Neuronal stem cell (in vitro differentiated cells): ENCODE measurements at regions not wholly inside any gene's neighbourhood (a gene's known extent, or its start where the extent isn't known, plus 50 kb on each side); places are given as distances from the start of the nearest gene placed in this dataset.

Experiments
- DNase-seq: peaks from one replicate; pipeline ENCODE4 v3.0.0-alpha.2; 2013; ENCODE audit warnings: low spot score
- H2AFZ ChIP-seq: one replicate; pipeline ENCODE4 v1.6.1; 2013; ENCODE audit warnings: mild to moderate bottlenecking, low read length, inconsistent platforms
- H2AK5ac ChIP-seq: 2 replicates; pipeline ENCODE4 v1.6.1; 2013; ENCODE audit warnings: low read depth, mild to moderate bottlenecking, inconsistent platforms, low read length, moderate library complexity, mixed read lengths
- H2BK120ac ChIP-seq: 2 replicates; pipeline ENCODE4 v1.6.1; 2013; ENCODE audit warnings: low read depth, mild to moderate bottlenecking, inconsistent platforms, low read length, moderate library complexity, mixed read lengths
- H2BK12ac ChIP-seq: one replicate; pipeline ENCODE4 v1.6.1; 2013; ENCODE audit warnings: low read length, inconsistent platforms
- H2BK15ac ChIP-seq: 2 replicates; pipeline ENCODE4 v1.6.1; 2013; ENCODE audit warnings: mild to moderate bottlenecking, low read length, inconsistent platforms, mixed read lengths
- H2BK5ac ChIP-seq: one replicate; pipeline ENCODE4 v1.6.1; 2013; ENCODE audit warnings: inconsistent platforms, mild to moderate bottlenecking, low read length, moderate library complexity
- H3K14ac ChIP-seq: one replicate; pipeline ENCODE4 v1.6.1; 2013; ENCODE audit warnings: low read length, inconsistent platforms
- H3K18ac ChIP-seq: 2 replicates; pipeline ENCODE4 v1.6.1; 2013; ENCODE audit warnings: low read length, inconsistent platforms
- H3K23ac ChIP-seq: 2 replicates; pipeline ENCODE4 v1.6.1; 2013; ENCODE audit warnings: low read depth, mild to moderate bottlenecking, mixed read lengths, low read length, inconsistent platforms; ENCODE audit not compliant: poor library complexity
- H3K27ac ChIP-seq: replicated peaks from 3 replicates; pipeline ENCODE4 v1.5.1; 2013; ENCODE audit warnings: low read length, inconsistent platforms
- H3K27me3 ChIP-seq, 3 experiments: 2 replicates each; pipeline ENCODE4 v1.6.1; 2013; ENCODE audit warnings: low read length in 3 of 3, mild to moderate bottlenecking in 2 of 3, inconsistent platforms in 1 of 3, low read depth in 1 of 3, mixed read lengths in 1 of 3, moderate library complexity in 1 of 3; ENCODE audit not compliant: control insufficient read depth in 3 of 3, insufficient read depth in 3 of 3
- H3K36me3 ChIP-seq, 2 donors: replicated peaks in 1 of 2; 2 replicates each; pipeline ENCODE4 v1.6.1; 2013; ENCODE audit warnings: low read length in 2 of 2; ENCODE audit not compliant: control insufficient read depth in 2 of 2, insufficient read depth in 2 of 2
- H3K4ac ChIP-seq: 2 replicates; pipeline ENCODE4 v1.6.1; 2013; ENCODE audit warnings: inconsistent platforms, mild to moderate bottlenecking, low read length, moderate library complexity
- H3K4me1 ChIP-seq, 2 donors: 1 replicate in 1 of 2; 2 replicates in 1 of 2; pipeline ENCODE4 v1.6.1; 2013; ENCODE audit warnings: low read length in 2 of 2, low read depth in 1 of 2; ENCODE audit not compliant: control insufficient read depth in 2 of 2, insufficient read depth in 1 of 2
- H3K4me2 ChIP-seq: one replicate; pipeline ENCODE4 v1.6.1; 2013; ENCODE audit warnings: mild to moderate bottlenecking, low read length, inconsistent platforms; ENCODE audit not compliant: insufficient read depth, poor library complexity, severe bottlenecking
- H3K4me3 ChIP-seq, 2 donors: 2 replicates each; pipeline ENCODE4 v1.5.1; 2013; ENCODE audit warnings: low read length in 2 of 2, mild to moderate bottlenecking in 2 of 2, inconsistent platforms in 1 of 2, moderate library complexity in 1 of 2
- H3K79me1 ChIP-seq: one replicate; pipeline ENCODE4 v1.6.1; 2013; ENCODE audit warnings: low read depth, mild to moderate bottlenecking, inconsistent platforms, low read length, moderate library complexity
- H3K9ac ChIP-seq: one replicate; pipeline ENCODE4 v1.6.1; 2013; ENCODE audit warnings: mild to moderate bottlenecking, low read depth, low read length, inconsistent platforms; ENCODE audit not compliant: poor library complexity
- H3K9me3 ChIP-seq, 2 donors: replicated peaks in 1 of 2; 2 replicates each; pipeline versions ENCODE3 to v1.6.1; 2013; ENCODE audit warnings: low read length in 2 of 2, mild to moderate bottlenecking in 2 of 2, inconsistent platforms in 1 of 2, low read depth in 1 of 2, mixed read lengths in 1 of 2, moderate library complexity in 1 of 2; ENCODE audit not compliant: control insufficient read depth in 2 of 2, insufficient read depth in 1 of 2
- H4K8ac ChIP-seq: one replicate; pipeline ENCODE4 v1.6.1; 2013; ENCODE audit warnings: low read depth, mild to moderate bottlenecking, inconsistent platforms, low read length, moderate library complexity
- H4K91ac ChIP-seq: one replicate; pipeline ENCODE4 v1.6.1; 2013; ENCODE audit warnings: low read length, low read depth, mild to moderate bottlenecking, inconsistent platforms; ENCODE audit not compliant: poor library complexity
- WGBS, 2 donors: extraction: QIAGEN DNeasy Blood & Tissue Kit; methylation state at CpG; one replicate each; pipeline ENCODE4 v1.1.7; 2013; ENCODE audit warnings: missing lambda C conversion rate in 2 of 2, mixed read lengths in 1 of 2; ENCODE audit not compliant: insufficient read length in 2 of 2, insufficient replicate concordance in 1 of 2; ENCODE audit errors: extremely low coverage in 2 of 2; 5-methylcytosine and 5-hydroxymethylcytosine counted together

DNA sequence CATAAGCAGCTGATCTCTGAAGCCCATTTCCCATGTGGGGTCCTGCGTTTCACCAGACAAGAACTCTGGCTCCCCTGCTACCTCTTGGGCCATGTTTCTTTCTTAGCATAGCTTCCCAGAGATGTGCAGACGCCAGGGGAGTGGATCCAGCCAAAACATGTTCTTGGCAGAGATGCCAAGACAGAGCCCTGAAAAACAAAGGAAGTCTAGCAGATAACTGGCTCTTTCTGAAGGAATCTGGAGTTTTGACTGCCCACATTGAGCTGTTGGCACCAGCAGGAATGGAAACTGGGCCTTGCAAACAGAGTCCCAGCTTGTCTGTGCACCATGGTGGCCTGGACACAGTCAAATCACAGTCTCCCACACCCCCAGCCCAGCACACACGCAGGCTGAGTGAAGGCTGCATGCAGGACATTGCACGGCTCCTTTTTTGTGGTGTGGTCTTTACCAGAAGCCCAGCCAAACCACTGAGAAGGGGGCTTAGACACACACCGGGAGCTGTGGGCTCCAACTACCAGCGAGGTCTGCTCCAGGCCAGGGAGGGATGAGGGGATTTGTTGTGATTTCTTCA is 114.7 kb downstream of the SNX18 start:
- Histone ChIP-seq H3K9ac (no peak overlapping the region), H3K4me1 (peaks cover 0 to 3% of the 10 kb centered on the region in 2 donors), H3K36me3 (no peaks in the 10 kb centered on the region), H3K4me3 (peak overlapping the region in 1 of 2 donors; percentile 43), H3K14ac (no peak overlapping the region), H3K27me3 (no peaks in the 10 kb centered on the region), H3K4me2 (no peak overlapping the region), H3K9me3 (peaks cover 0 to 2% of the 10 kb centered on the region in 2 donors), H4K8ac (no peak overlapping the region), H3K18ac (peak overlapping the region; percentile 15), H3K23ac (no peak overlapping the region), H3K79me1 (no peaks in the 10 kb centered on the region), H2BK15ac (no peak overlapping the region), H4K91ac (no peak overlapping the region), H3K4ac (no peak overlapping the region), H2BK5ac (no peak overlapping the region), H3K27ac (no peak overlapping the region), H2BK120ac (no peak overlapping the region), H2AFZ (no peak overlapping the region), H2BK12ac (no peak overlapping the region), H2AK5ac (no peak overlapping the region)
- no CpG with 5 or more reads among the region's 6 CpGs for WGBS, 2 donors
- no peak for DNase-seq

DNA sequence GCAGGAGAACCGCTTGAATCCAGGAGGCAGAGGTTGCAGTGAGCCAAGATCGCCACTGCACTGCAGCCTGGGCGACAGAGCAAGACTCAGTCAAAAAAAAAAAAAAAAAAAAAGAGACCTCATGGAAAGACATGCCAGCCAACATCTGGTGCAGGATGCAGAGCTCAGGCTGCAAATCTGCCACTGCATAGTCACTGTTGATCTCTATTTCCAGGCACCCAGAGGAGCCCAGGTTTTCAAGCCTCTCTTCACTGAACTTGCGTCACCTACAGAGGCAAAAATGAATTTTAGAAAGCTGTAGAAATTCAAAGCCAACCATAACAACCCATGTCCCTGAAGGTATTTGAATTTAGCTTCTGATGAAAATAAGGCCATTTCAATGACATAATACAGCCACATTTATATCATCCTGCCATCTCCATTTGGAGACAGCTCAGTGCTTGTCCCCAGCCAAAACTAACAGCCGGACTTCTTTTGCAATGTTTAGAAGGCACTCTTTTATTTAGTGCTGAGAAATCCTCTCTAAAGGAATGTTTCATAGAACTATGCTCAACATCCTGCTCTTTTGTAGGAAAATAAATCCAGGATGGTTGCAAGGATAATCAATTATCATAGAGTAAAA is 113.3 kb downstream of the SNX18 start:
- Histone ChIP-seq H2AFZ (no peak overlapping the region), H3K4me2 (no peak overlapping the region), H3K14ac (no peak overlapping the region), H3K9me3 (peaks cover 0 to 2% of the 10 kb centered on the region in 2 donors), H2AK5ac (no peak overlapping the region), H3K9ac (no peak overlapping the region), H3K27me3 (no peaks in the 10 kb centered on the region), H3K4me3 (no peak overlapping the region), H3K4me1 (peaks cover 0 to 3% of the 10 kb centered on the region in 2 donors), H3K79me1 (no peaks in the 10 kb centered on the region), H3K36me3 (no peaks in the 10 kb centered on the region), H2BK5ac (no peak overlapping the region), H3K27ac (no peak overlapping the region), H4K91ac (no peak overlapping the region), H2BK12ac (no peak overlapping the region), H4K8ac (no peak overlapping the region), H2BK15ac (no peak overlapping the region), H2BK120ac (no peak overlapping the region), H3K4ac (no peak overlapping the region), H3K18ac (no peak overlapping the region), H3K23ac (no peak overlapping the region)
- WGBS, 2 donors = no CpG with 5 or more reads among the region's 5 CpGs
- DNase-seq = no peak

DNA sequence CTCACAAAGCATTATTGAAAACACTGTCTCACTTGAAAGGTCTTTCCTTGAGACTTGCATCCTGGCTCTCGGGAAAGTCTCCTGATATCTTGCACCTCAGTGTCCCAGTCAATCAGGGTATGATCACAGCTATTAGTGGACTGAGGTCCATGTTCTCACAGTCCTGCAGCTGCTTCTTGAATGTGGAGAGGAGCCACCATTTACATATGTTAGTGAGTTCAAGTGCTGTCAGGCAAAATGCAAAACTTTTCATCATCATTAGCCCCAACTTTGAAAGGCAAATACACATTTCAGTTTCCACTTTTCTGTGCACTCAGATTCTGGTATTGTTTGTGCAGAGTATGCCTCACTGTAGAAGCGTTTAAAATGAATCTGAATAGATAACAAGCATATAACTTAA is 111.6 kb downstream of the SNX18 start:
- WGBS, 2 donors = no CpG with 5 or more reads among the region's 2 CpGs
- no peak overlapping the region for H2AFZ ChIP-seq
- H3K27ac ChIP-seq = no peak overlapping the region
- H3K36me3 ChIP-seq = no peaks in the 10 kb centered on the region
- H3K9me3 ChIP-seq = peaks cover 0 to 2% of the 10 kb centered on the region in 2 donors
- H3K4ac ChIP-seq = no peak overlapping the region
- H3K79me1 ChIP-seq = no peaks in the 10 kb centered on the region
- H3K14ac ChIP-seq = no peak overlapping the region
- no peak overlapping the region for H2BK12ac ChIP-seq
- H2BK15ac ChIP-seq = no peak overlapping the region
- H3K4me3 ChIP-seq = no peak overlapping the region
- no peaks in the 10 kb centered on the region for H3K27me3 ChIP-seq
- H3K18ac ChIP-seq = no peak overlapping the region
- no peak overlapping the region for H4K91ac ChIP-seq
- H3K23ac ChIP-seq = no peak overlapping the region
- no peak overlapping the region for H3K4me2 ChIP-seq
- H2BK120ac ChIP-seq = no peak overlapping the region
- DNase-seq = no peak
- H2AK5ac ChIP-seq = no peak overlapping the region
- no peak overlapping the region for H2BK5ac ChIP-seq
- H3K9ac ChIP-seq = no peak overlapping the region
- peaks cover 0 to 3% of the 10 kb centered on the region in 2 donors for H3K4me1 ChIP-seq
- H4K8ac ChIP-seq = no peak overlapping the region

DNA sequence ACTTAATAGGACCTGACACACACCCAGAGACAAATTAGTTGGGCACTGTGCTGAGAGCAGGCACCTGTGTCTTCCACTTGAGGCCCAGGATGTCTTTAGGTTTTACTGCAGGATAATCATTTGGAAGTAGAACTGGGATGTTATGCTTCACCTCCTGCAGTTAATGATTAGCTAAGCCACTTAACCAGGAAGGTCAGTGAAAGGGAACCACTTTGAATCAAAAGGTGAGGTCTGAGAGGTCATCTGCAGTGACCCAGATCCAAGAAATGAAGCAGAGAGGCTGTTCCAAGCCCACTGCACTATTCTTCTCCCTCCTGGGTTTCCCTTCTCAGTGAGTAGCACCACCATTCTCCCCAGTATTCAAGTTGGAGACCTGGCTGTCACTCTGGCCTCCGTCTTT is 110.5 kb downstream of the SNX18 start:
- no peak overlapping the region for H4K91ac ChIP-seq
- no peaks in the 10 kb centered on the region for H3K27me3 ChIP-seq
- H3K9ac ChIP-seq = no peak overlapping the region
- no peak overlapping the region for H3K4ac ChIP-seq
- no peak overlapping the region for H2AFZ ChIP-seq
- no peak for DNase-seq
- no peak overlapping the region for H2BK120ac ChIP-seq
- no peak overlapping the region for H2BK15ac ChIP-seq
- no peak overlapping the region for H3K4me2 ChIP-seq
- H3K4me1 ChIP-seq = peaks cover 0 to 3% of the 10 kb centered on the region in 2 donors
- peak overlapping the region; percentile 26 for H3K27ac ChIP-seq
- H3K9me3 ChIP-seq = peaks cover 2 to 4% of the 10 kb centered on the region in 2 donors
- H2BK12ac ChIP-seq = no peak overlapping the region
- H3K18ac ChIP-seq = no peak overlapping the region
- no peak overlapping the region for H3K14ac ChIP-seq
- H3K23ac ChIP-seq = no peak overlapping the region
- H3K4me3 ChIP-seq = no peak overlapping the region
- no peaks in the 10 kb centered on the region for H3K36me3 ChIP-seq
- no peak overlapping the region for H4K8ac ChIP-seq
- H2AK5ac ChIP-seq = no peak overlapping the region
- no peaks in the 10 kb centered on the region for H3K79me1 ChIP-seq
- H2BK5ac ChIP-seq = no peak overlapping the region
- no CpG with 5 or more reads among the region's 1 CpG for WGBS, 2 donors
